Neural progenitor cell (in vitro differentiated cells): ENCODE measurements at regions not wholly inside any gene's neighbourhood (a gene's known extent, or its start where the extent isn't known, plus 50 kb on each side); places are given as distances from the start of the nearest gene placed in this dataset.

ENCODE experiments used
- EZH2phosphoT487 ChIP-seq: fragments of 200-600 bp; sonication (generic); IDR thresholded peaks from 2 replicates; pipeline ENCODE4 v1.6.1; 2017; ENCODE audit warnings: antibody characterized with exemption
- TF ChIP-seq, protein P1 (sequence below): fragments of 200-600 bp; sonication (generic); IDR thresholded peaks from 2 replicates; pipeline ENCODE4 v1.5.1; 2017; ENCODE audit warnings: antibody characterized with exemption, mild to moderate bottlenecking

GRCh38 chr18:1595195-1595594, 690.5 kb downstream of the ADCYAP1 start:
- TF ChIP-seq, protein P1, sequence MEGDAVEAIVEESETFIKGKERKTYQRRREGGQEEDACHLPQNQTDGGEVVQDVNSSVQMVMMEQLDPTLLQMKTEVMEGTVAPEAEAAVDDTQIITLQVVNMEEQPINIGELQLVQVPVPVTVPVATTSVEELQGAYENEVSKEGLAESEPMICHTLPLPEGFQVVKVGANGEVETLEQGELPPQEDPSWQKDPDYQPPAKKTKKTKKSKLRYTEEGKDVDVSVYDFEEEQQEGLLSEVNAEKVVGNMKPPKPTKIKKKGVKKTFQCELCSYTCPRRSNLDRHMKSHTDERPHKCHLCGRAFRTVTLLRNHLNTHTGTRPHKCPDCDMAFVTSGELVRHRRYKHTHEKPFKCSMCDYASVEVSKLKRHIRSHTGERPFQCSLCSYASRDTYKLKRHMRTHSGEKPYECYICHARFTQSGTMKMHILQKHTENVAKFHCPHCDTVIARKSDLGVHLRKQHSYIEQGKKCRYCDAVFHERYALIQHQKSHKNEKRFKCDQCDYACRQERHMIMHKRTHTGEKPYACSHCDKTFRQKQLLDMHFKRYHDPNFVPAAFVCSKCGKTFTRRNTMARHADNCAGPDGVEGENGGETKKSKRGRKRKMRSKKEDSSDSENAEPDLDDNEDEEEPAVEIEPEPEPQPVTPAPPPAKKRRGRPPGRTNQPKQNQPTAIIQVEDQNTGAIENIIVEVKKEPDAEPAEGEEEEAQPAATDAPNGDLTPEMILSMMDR, result no peak
- no peak for TF ChIP-seq EZH2phosphoT487
